DND-41 (cell line): ENCODE measurements at regions not wholly inside any gene's neighbourhood (a gene's known extent, or its start where the extent isn't known, plus 50 kb on each side); places are given as distances from the start of the nearest gene placed in this dataset.
"Not testable (repeated sequence)": the region's sequence is repeated elsewhere in the genome, so short reads cannot be mapped to it uniquely, and the experiment has no call there.

ENCODE experiments used
- ATAC-seq: fragments of 200-7000 bp; cut with Tn5 transposase; 3 replicates; pipeline ENCODE4 v1.9.1; 2021; ENCODE audit warnings: low read depth; ENCODE audit not compliant: insufficient read depth
- DNase-seq: peaks from one replicate; pipeline ENCODE4 v3.0.0-alpha.2; 2020
- H2AFZ ChIP-seq: 2 replicates; pipeline ENCODE4 v1.6.0; 2012; ENCODE audit warnings: low read depth, low read length
- H3K27ac ChIP-seq: 2 replicates; pipeline ENCODE4 v1.5.1; 2012; ENCODE audit warnings: low read length, inconsistent platforms
- H3K27me3 ChIP-seq: fragments of 200-600 bp; sonication (generic); 2 replicates; pipeline ENCODE4 v1.6.0; 2012; ENCODE audit warnings: low read length, mild to moderate bottlenecking, inconsistent platforms; ENCODE audit not compliant: insufficient read depth, poor library complexity
- H3K36me3 ChIP-seq: 2 replicates; pipeline ENCODE4 v1.5.1; 2012; ENCODE audit warnings: low read length, inconsistent platforms; ENCODE audit not compliant: insufficient read depth
- H3K4me1 ChIP-seq: 2 replicates; pipeline ENCODE4 v1.5.1; 2012; ENCODE audit warnings: mild to moderate bottlenecking, low read length; ENCODE audit not compliant: insufficient read depth
- H3K4me2 ChIP-seq: 2 replicates; pipeline ENCODE4 v1.6.0; 2012; ENCODE audit warnings: mild to moderate bottlenecking, moderate library complexity, low read length, inconsistent platforms; ENCODE audit not compliant: insufficient read depth
- H3K4me3 ChIP-seq, 2 experiments: fragments of 200-600 bp in 1 of 2; shearing (Covaris generic) in 1 of 2; 2 replicates each; pipeline ENCODE4 v1.5.1; 2012 to 2016; ENCODE audit warnings: inconsistent platforms in 2 of 2, low read length in 2 of 2, mild to moderate bottlenecking in 2 of 2, low read depth in 1 of 2, moderate library complexity in 1 of 2
- H3K79me2 ChIP-seq: 2 replicates; pipeline ENCODE4 v1.6.0; 2012; ENCODE audit warnings: low read length, inconsistent platforms; ENCODE audit not compliant: insufficient read depth
- H3K9ac ChIP-seq: 2 replicates; pipeline ENCODE4 v1.6.0; 2012; ENCODE audit warnings: low read depth, mild to moderate bottlenecking, inconsistent platforms, low read length, moderate library complexity
- H3K9me3 ChIP-seq: 2 replicates; pipeline ENCODE4 v1.5.1; 2012; ENCODE audit warnings: low read length, moderate library complexity, mild to moderate bottlenecking, inconsistent platforms; ENCODE audit not compliant: insufficient read depth, severe bottlenecking
- H4K20me1 ChIP-seq: 2 replicates; pipeline ENCODE4 v1.6.0; 2012; ENCODE audit warnings: low read length; ENCODE audit not compliant: insufficient read depth
- EZH2 ChIP-seq: IDR thresholded peaks from 3 replicates; pipeline ENCODE4 v1.6.1; 2012; ENCODE audit warnings: borderline replicate concordance, low read depth, mild to moderate bottlenecking, moderate library complexity, low read length, inconsistent platforms; ENCODE audit not compliant: severe bottlenecking
- TF ChIP-seq, protein P1 (sequence below): IDR thresholded peaks from 2 replicates; pipeline ENCODE4 v1.5.1; 2012; ENCODE audit warnings: borderline replicate concordance, low read length, moderate library complexity, mild to moderate bottlenecking; ENCODE audit not compliant: poor library complexity, severe bottlenecking; ENCODE audit errors: extremely low read depth

- Histone ChIP-seq H3K27me3 (peaks cover 5% of the 10 kb centered on the region), H3K9ac (no peak overlapping the region), H2AFZ (no peak overlapping the region), H3K4me3 (no peak overlapping the region), H4K20me1 (no peaks in the 10 kb centered on the region), H3K27ac (no peak overlapping the region), H3K4me2 (no peak overlapping the region), H3K4me1 (no peaks in the 10 kb centered on the region), H3K79me2 (no peaks in the 10 kb centered on the region), H3K36me3 (no peaks in the 10 kb centered on the region), H3K9me3 (no peaks in the 10 kb centered on the region)
- no peak for ATAC-seq
- no peak for DNase-seq
- TF ChIP-seq, protein P1, sequence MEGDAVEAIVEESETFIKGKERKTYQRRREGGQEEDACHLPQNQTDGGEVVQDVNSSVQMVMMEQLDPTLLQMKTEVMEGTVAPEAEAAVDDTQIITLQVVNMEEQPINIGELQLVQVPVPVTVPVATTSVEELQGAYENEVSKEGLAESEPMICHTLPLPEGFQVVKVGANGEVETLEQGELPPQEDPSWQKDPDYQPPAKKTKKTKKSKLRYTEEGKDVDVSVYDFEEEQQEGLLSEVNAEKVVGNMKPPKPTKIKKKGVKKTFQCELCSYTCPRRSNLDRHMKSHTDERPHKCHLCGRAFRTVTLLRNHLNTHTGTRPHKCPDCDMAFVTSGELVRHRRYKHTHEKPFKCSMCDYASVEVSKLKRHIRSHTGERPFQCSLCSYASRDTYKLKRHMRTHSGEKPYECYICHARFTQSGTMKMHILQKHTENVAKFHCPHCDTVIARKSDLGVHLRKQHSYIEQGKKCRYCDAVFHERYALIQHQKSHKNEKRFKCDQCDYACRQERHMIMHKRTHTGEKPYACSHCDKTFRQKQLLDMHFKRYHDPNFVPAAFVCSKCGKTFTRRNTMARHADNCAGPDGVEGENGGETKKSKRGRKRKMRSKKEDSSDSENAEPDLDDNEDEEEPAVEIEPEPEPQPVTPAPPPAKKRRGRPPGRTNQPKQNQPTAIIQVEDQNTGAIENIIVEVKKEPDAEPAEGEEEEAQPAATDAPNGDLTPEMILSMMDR = no peak
- no peak for TF ChIP-seq EZH2
These were observed 147.6 kb upstream of the TRPM3 start for GRCh38 chr9:71268871-71269635.

GRCh38 chr9:71263451-71263850, 142.0 kb upstream of the TRPM3 start:
- Histone ChIP-seq H3K9ac (no peak overlapping the region), H3K27me3 (peaks cover 5% of the 10 kb centered on the region), H3K79me2 (no peaks in the 10 kb centered on the region), H3K27ac (no peak overlapping the region), H4K20me1 (no peaks in the 10 kb centered on the region), H3K4me3 (no peak overlapping the region), H2AFZ (no peak overlapping the region), H3K4me2 (no peak overlapping the region), H3K36me3 (no peaks in the 10 kb centered on the region), H3K9me3 (no peaks in the 10 kb centered on the region), H3K4me1 (no peaks in the 10 kb centered on the region)
- ATAC-seq (no peak), DNase-seq (no peak)
- no peak for TF ChIP-seq EZH2

GRCh38 chr9:71260419-71260818, 139.0 kb upstream of the TRPM3 start:
- not testable (repeated sequence) for H3K4me2 ChIP-seq, H3K27me3 ChIP-seq, H3K27ac ChIP-seq, H3K36me3 ChIP-seq, ATAC-seq, DNase-seq, H2AFZ ChIP-seq, H3K4me3 ChIP-seq, H3K9me3 ChIP-seq, H4K20me1 ChIP-seq, H3K9ac ChIP-seq, H3K4me1 ChIP-seq, H3K79me2 ChIP-seq

GRCh38 chr9:71254592-71255277, 133.3 kb upstream of the TRPM3 start:
- H3K9ac ChIP-seq = no peak overlapping the region
- no peaks in the 10 kb centered on the region for H3K79me2 ChIP-seq
- H3K27me3 ChIP-seq = no peaks in the 10 kb centered on the region
- ATAC-seq = no peak
- TF ChIP-seq, protein P1 = no peak
- TF ChIP-seq EZH2 = no peak
- no peak overlapping the region for H3K4me2 ChIP-seq
- no peaks in the 10 kb centered on the region for H3K9me3 ChIP-seq
- no peak overlapping the region for H3K4me3 ChIP-seq
- DNase-seq = no peak
- H3K36me3 ChIP-seq = no peaks in the 10 kb centered on the region
- H4K20me1 ChIP-seq = no peaks in the 10 kb centered on the region
- no peak overlapping the region for H3K27ac ChIP-seq
- H3K4me1 ChIP-seq = no peaks in the 10 kb centered on the region
- H2AFZ ChIP-seq = no peak overlapping the region
